Fibroblast of the aortic adventitia (primary cell): ENCODE measurements at regions not wholly inside any gene's neighbourhood (a gene's known extent, or its start where the extent isn't known, plus 50 kb on each side); places are given as distances from the start of the nearest gene placed in this dataset.

Experiments used
- DNase-seq: peaks from one replicate; pipeline ENCODE4 v3.0.0-alpha.2; 2010; ENCODE audit warnings: low read depth
- H3K4me3 ChIP-seq: 2 replicates; pipeline ENCODE4 v1.5.1; 2011; ENCODE audit warnings: low read depth, mild to moderate bottlenecking, control low read depth, low read length, moderate library complexity
- CTCF ChIP-seq: IDR thresholded peaks from 2 replicates; pipeline ENCODE4 v1.5.1; 2011; ENCODE audit warnings: mild to moderate bottlenecking, low read length, control low read depth, inconsistent platforms; ENCODE audit not compliant: insufficient read depth

GRCh38 chr6:167529444-167530335 is 204.8 kb downstream of the TTLL2 start:
- no peak for TF ChIP-seq CTCF
- DNase-seq: no peak

GRCh38 chr6:167530951-167531350 is 206.1 kb downstream of the TTLL2 start:
- H3K4me3 ChIP-seq: no peak overlapping the region
- TF ChIP-seq CTCF: no peak
- DNase-seq: no peak

More at GRCh38 chr6:167529444-167530335, 204.8 kb downstream of the TTLL2 start:
- no peak overlapping the region for H3K4me3 ChIP-seq

DNA sequence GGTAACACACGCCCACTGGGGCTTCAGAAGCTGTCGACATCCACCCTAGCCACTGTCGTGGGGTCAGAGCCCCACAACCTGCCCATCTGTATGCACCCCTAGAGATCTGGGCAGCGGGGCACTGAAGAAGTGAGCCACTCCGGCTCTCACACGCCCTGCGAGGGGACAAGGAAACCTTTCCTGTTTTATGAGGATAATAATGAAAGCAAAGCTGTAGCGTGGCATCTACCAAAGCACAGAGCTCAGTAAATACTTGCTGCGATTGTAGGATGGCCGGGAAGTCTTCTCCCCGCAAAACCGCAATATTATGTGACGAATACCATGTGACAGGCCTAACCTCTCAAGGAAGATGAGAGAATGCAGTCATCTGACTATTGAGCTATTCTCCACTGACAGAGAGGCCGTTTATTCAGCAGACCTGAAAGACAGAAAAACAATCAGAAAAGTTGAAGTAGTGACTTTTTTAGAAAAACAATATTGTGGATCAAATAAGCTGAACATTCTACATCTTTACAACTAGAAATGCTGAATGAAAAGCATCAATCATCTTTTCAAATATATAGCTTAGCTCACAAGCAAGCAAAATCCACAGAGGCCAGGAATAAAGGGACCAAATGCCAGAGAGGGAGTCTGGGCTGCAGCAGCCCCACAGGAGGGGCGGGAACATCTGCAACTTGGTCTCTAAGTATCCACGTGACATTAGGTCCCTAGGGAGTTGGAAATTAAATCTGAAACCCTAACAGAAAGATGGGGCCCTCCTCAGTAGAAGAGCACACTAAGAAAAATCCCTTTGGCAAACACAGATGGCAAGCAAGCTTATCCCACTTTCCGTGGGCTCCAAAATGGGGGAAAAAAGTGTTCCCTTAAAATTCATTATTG is 207.8 kb downstream of the TTLL2 start:
- no peak for DNase-seq
- no peak for TF ChIP-seq CTCF
- no peak overlapping the region for H3K4me3 ChIP-seq

- no peak overlapping the region for H3K4me3 ChIP-seq
- DNase-seq: no peak
- TF ChIP-seq CTCF: no peak
These were observed 209.0 kb downstream of the TTLL2 start for GRCh38 chr6:167533851-167534250.

DNA sequence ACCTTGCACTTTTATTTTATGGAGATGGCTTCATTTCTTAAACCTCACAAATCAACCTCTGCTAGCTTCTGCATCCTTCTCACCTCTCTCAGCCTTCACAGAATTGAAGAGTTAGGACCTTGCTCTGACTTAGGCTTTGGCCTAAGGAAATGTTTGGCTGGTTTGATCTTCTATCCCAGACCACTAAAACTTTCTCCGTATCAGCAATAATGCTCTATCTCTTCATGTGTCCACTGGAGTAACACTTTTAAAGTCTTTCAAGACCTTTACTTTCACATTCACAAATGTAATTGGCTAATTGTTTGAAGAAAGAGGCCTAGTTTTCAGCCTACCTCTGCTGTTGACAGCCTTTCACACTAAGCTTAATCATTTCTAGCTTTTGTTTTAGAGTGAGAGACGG is 212.9 kb downstream of the TTLL2 start:
- DNase-seq: no peak
- TF ChIP-seq CTCF: no peak

DNA sequence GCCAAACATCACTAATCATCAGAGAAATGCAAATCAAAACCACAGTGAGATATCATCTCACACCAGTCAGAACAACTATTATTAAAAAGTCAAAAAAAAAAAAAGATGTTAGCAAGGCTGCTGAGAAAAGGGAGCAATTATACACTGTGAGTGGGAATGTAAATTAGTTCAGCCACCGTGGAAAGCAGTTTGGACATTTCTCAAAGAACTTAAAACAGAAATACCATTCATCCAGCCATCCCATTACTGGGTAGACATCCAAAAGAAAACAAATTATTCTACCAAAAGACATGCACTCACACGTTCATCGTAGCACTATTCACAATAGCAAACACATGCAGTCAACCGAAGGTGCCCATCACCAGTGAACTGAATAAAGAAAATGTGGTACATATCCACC is 213.9 kb downstream of the TTLL2 start:
- no peak for TF ChIP-seq CTCF
- DNase-seq: no peak
- H3K4me3 ChIP-seq: no peak overlapping the region

More for the DNA sequence above, 212.9 kb downstream of the TTLL2 start:
- no peak overlapping the region for H3K4me3 ChIP-seq
